ENCODE measurements at regions not wholly inside any gene's neighbourhood (a gene's known extent, or its start where the extent isn't known, plus 50 kb on each side); places are given as distances from the start of the nearest gene placed in this dataset.

DNA sequence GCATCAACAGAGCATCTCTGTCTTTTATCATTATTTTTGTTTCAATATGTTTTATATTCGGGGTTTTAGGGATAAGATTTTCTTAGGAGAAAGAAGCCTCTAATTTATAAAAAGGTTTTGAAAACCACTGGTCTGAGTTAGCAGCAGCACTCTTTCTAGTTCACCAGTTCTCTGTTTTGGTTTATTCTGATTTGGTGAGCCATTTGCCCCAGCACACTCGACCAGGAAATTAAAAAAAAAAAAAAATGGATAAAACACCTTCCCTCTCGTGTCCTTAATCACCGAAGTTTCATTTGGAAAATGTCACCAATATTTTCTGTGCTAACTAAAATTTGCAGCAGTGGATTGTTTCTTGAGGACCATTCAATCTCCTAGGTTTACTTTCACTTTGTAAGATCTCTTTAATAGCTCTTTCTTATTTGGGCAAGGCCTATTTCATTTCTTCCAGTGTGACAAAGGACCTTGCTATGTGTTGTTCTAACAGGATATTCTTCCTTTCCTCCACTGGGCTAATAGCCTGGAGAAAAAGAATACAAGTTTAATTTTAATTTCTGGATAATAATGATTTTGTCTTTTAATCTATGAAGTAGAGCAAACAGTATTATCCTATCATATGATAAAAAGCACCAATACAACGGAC lies 57.8 kb upstream of the ANXA1 start:
- no peak overlapping the region for H3K56ac ChIP-seq (ENCODE audit: extremely low read depth, insufficient read depth, low read length)
- no peak overlapping the region for H3K27ac ChIP-seq (ENCODE audit: insufficient read depth, low read length)
- peak overlapping the region; percentile 7; the same call in 1 of the 2 replicates for H3K4me3 ChIP-seq (ENCODE audit: insufficient read depth, low read depth, low read length)
- no peak overlapping the region for H2AK9ac ChIP-seq (replicated peaks; ENCODE audit: low read depth, low read length, poor library complexity)
- in situ Hi-C loops (cut with MboI; ENCODE audit: low sequenced_read_pairs) (no loop called here), intact Hi-C loops (cut with micrococcal nuclease) (loop anchor here (10.0 kb wide), 1 partner anchor 1641 kb away; no protein-coding TSS in a partner anchor), dilution Hi-C loops (cut with HindIII; ENCODE audit: low sequenced_read_pairs, unreplicated experiment) (no loop called here)
- no peak overlapping the region for H2AFZ ChIP-seq (replicated peaks; ENCODE audit: low read length, poor library complexity)
- H3K23ac ChIP-seq (ENCODE audit: low read depth, low read length), result no peak overlapping the region
- DNase-seq, result peak; percentile 1
- no peak overlapping the region for H4K8ac ChIP-seq (ENCODE audit: low read depth in 2 of 2, low read length in 2 of 2)
- no peak overlapping the region for H2BK15ac ChIP-seq (ENCODE audit: low read depth, low read length)
- no peak overlapping the region for H4K91ac ChIP-seq (ENCODE audit: insufficient read depth, low read depth, low read length)
- TF ChIP-seq, protein P1, sequence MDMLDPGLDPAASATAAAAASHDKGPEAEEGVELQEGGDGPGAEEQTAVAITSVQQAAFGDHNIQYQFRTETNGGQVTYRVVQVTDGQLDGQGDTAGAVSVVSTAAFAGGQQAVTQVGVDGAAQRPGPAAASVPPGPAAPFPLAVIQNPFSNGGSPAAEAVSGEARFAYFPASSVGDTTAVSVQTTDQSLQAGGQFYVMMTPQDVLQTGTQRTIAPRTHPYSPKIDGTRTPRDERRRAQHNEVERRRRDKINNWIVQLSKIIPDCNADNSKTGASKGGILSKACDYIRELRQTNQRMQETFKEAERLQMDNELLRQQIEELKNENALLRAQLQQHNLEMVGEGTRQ (IDR thresholded peaks at IDR 0.05; ENCODE audit: low read depth, low read length), result no peak
- H3K9me3 ChIP-seq (ENCODE audit: control insufficient read depth, insufficient read depth, low read length), result no peaks in the 10 kb centered on the region
- no peak overlapping the region for H3K9ac ChIP-seq (ENCODE audit: low read depth, low read length)
- no peaks in the 10 kb centered on the region for H3K36me3 ChIP-seq (ENCODE audit: control insufficient read depth, insufficient read depth, low read length)
- H3K14ac ChIP-seq (replicated peaks; ENCODE audit: low read depth, low read length), result no peak overlapping the region
- WGBS, 2 experiments (ENCODE audit: extremely low coverage in 2 of 2, insufficient read length in 1 of 2), result no CpG with 5 or more reads among the region's 5 CpGs
- ChIA-PET POLR2A (ENCODE audit: unreplicated experiment) (no interaction called here), CTCF (interaction anchor here (1.5 kb wide), 1 partner anchor 14 kb away, joined by 4 read pairs; no protein-coding TSS in a partner anchor)
- no peak overlapping the region for H2BK120ac ChIP-seq (ENCODE audit: low read depth, low read length)
- no peak overlapping the region for H2AK5ac ChIP-seq (ENCODE audit: low read depth, low read length)
- no peak overlapping the region for H3K4ac ChIP-seq (ENCODE audit: low read depth, low read length)
- H3K4me2 ChIP-seq (ENCODE audit: low read depth, low read length), result peak overlapping the region; percentile 93
- H3K18ac ChIP-seq (ENCODE audit: low read depth, low read length), result no peak overlapping the region; the same call in 1 of the 2 replicates
- H3K9me1 ChIP-seq (ENCODE audit: insufficient read depth, low read length), result no peaks in the 10 kb centered on the region
- no peaks in the 10 kb centered on the region for H4K20me1 ChIP-seq (ENCODE audit: insufficient read depth, low read length)
- H3K4me1 ChIP-seq (ENCODE audit: control insufficient read depth, insufficient read depth, low read length), result no peaks in the 10 kb centered on the region
- H3K27me3 ChIP-seq (ENCODE audit: control insufficient read depth, insufficient read depth, low read length), result peaks cover 4% of the 10 kb centered on the region; the same call in 1 of the 2 replicates
- H3K79me1 ChIP-seq (ENCODE audit: low read depth in 1 of 2, low read length in 2 of 2), result no peaks in the 10 kb centered on the region
- 0 out of 2 replicates have a peak, but pooled peaks have one; percentile 35 for ATAC-seq (ENCODE audit: low read depth)
- no peak overlapping the region for H2BK5ac ChIP-seq (ENCODE audit: low read depth, low read length, poor library complexity, severe bottlenecking)
- no peak overlapping the region for H4K5ac ChIP-seq (ENCODE audit: low read depth, low read length)
- no peak overlapping the region for H2BK20ac ChIP-seq (ENCODE audit: low read depth, low read length)
- no TSS peak for BruUV-seq (replicated peaks)

Data from IMR-90 (cell line).